GM23248 (cell line): ENCODE measurements at regions not wholly inside any gene's neighbourhood (a gene's known extent, or its start where the extent isn't known, plus 50 kb on each side); places are given as distances from the start of the nearest gene placed in this dataset.

Experiments used
- DNase-seq: peaks from one replicate; pipeline ENCODE4 v3.0.0-alpha.2; 2015
- H2AFZ ChIP-seq: fragments of 200-600 bp; sonication (generic); 2 replicates; pipeline ENCODE4 v1.6.1; 2016; ENCODE audit warnings: antibody characterized with exemption
- H3F3A ChIP-seq: fragments of 200-600 bp; sonication (generic); 2 replicates; pipeline ENCODE4 v1.6.1; 2016; ENCODE audit warnings: mild to moderate bottlenecking, antibody characterized with exemption, mixed run types; ENCODE audit not compliant: insufficient read depth
- H3K27ac ChIP-seq: fragments of 200-600 bp; sonication (generic); 2 replicates; pipeline ENCODE4 v1.5.1; 2016; ENCODE audit warnings: mild to moderate bottlenecking
- H3K27me3 ChIP-seq: fragments of 200-600 bp; sonication (generic); replicated peaks from 2 replicates; pipeline ENCODE4 v1.6.1; 2016; ENCODE audit warnings: mild to moderate bottlenecking; ENCODE audit not compliant: insufficient read depth
- H3K36me3 ChIP-seq: fragments of 200-600 bp; sonication (generic); 2 replicates; pipeline ENCODE4 v1.6.1; 2016; ENCODE audit warnings: low read depth, mild to moderate bottlenecking
- H3K4me1 ChIP-seq: fragments of 200-600 bp; sonication (generic); 2 replicates; pipeline ENCODE4 v1.6.1; 2016; ENCODE audit warnings: mild to moderate bottlenecking; ENCODE audit not compliant: insufficient read depth
- H3K4me2 ChIP-seq: fragments of 200-600 bp; sonication (generic); one replicate; pipeline ENCODE4 v1.6.1; 2016; ENCODE audit warnings: mild to moderate bottlenecking; ENCODE audit not compliant: unreplicated experiment
- H3K4me3 ChIP-seq: fragments of 200-600 bp; sonication (generic); 2 replicates; pipeline ENCODE4 v1.5.1; 2016; ENCODE audit warnings: mild to moderate bottlenecking
- H3K79me2 ChIP-seq: fragments of 200-600 bp; sonication (generic); 2 replicates; pipeline ENCODE4 v1.6.1; 2016; ENCODE audit warnings: mild to moderate bottlenecking; ENCODE audit not compliant: insufficient read depth
- H3K9ac ChIP-seq: fragments of 200-600 bp; sonication (generic); 2 replicates; pipeline ENCODE4 v1.6.1; 2016; ENCODE audit warnings: mild to moderate bottlenecking
- H3K9me2 ChIP-seq: fragments of 200-600 bp; sonication (generic); 2 replicates; pipeline ENCODE4 v1.6.1; 2016; ENCODE audit warnings: mixed run types, mild to moderate bottlenecking, moderate library complexity; ENCODE audit not compliant: insufficient read depth
- H3K9me3 ChIP-seq: fragments of 200-600 bp; sonication (generic); one replicate; pipeline ENCODE4 v1.6.1; 2017; ENCODE audit warnings: low read depth
- H4K20me1 ChIP-seq: fragments of 200-600 bp; sonication (generic); 2 replicates; pipeline ENCODE4 v1.6.0; 2016; ENCODE audit not compliant: insufficient read depth
- EZH2 ChIP-seq: fragments of 200-600 bp; sonication (generic); IDR thresholded peaks from 2 replicates; pipeline ENCODE4 v1.6.1; 2018; ENCODE audit warnings: antibody characterized with exemption, mild to moderate bottlenecking; ENCODE audit not compliant: insufficient read depth, poor library complexity, severe bottlenecking
- EZH2phosphoT487 ChIP-seq: fragments of 200-600 bp; sonication (generic); IDR thresholded peaks from 2 replicates; pipeline ENCODE4 v1.6.1; 2018; ENCODE audit warnings: antibody characterized with exemption, moderate library complexity, mild to moderate bottlenecking, low read depth; ENCODE audit not compliant: insufficient read depth
- WGBS, 2 experiments: methylation state at CpG; one replicate each; pipeline ENCODE4 v1.1.6; 2015 to 2017; ENCODE audit warnings: low lambda C conversion rate in 2 of 2, low coverage in 1 of 2; ENCODE audit errors: missing lambda C conversion rate in 2 of 2; 5-methylcytosine and 5-hydroxymethylcytosine counted together
- in situ Hi-C: fragments of 300-500 bp; cut with MboI; formaldehyde crosslinking; loops from 2 replicates; pipeline ENCODE4 v1.15.0; 2020

- Histone ChIP-seq H3K9me3 (no peaks in the 10 kb centered on the region), H3F3A (peaks cover 30% of the 10 kb centered on the region), H3K79me2 (no peaks in the 10 kb centered on the region), H3K4me2 (no peak overlapping the region), H3K27ac (no peak overlapping the region), H2AFZ (no peak overlapping the region), H3K36me3 (no peaks in the 10 kb centered on the region), H3K9ac (no peak overlapping the region), H3K27me3 (no peaks in the 10 kb centered on the region), H3K4me1 (peaks cover 28% of the 10 kb centered on the region), H3K4me3 (no peak overlapping the region), H4K20me1 (no peaks in the 10 kb centered on the region), H3K9me2 (no peaks in the 10 kb centered on the region)
- in situ Hi-C loops = no loop called here
- no peak for TF ChIP-seq EZH2phosphoT487
- TF ChIP-seq EZH2 = no peak
- no peak for DNase-seq
- WGBS, 2 experiments = 78% methylated on average over 12 of the region's 12 CpGs
These were observed 479.1 kb downstream of the FOXO1 start for GRCh38 chr13:40187324-40187795.

GRCh38 chr13:40187841-40188591 lies 478.4 kb downstream of the FOXO1 start:
- Histone ChIP-seq H3K4me3 (no peak overlapping the region), H3K9ac (0 out of 2 replicates have a peak overlapping the region, but pooled peaks have one; percentile 25), H3K79me2 (no peaks in the 10 kb centered on the region), H3K27ac (no peak overlapping the region), H3K9me3 (no peaks in the 10 kb centered on the region), H3F3A (peaks cover 30% of the 10 kb centered on the region), H4K20me1 (no peaks in the 10 kb centered on the region), H3K36me3 (no peaks in the 10 kb centered on the region), H3K27me3 (no peaks in the 10 kb centered on the region), H2AFZ (peak overlapping the region; percentile 63), H3K4me2 (peak overlapping the region; percentile 34), H3K4me1 (peaks cover 30% of the 10 kb centered on the region), H3K9me2 (no peaks in the 10 kb centered on the region)
- in situ Hi-C loops = no loop called here
- 27 to 30% methylated on average over 27 of the region's 27 CpGs for WGBS, 2 experiments
- TF ChIP-seq EZH2 = no peak
- TF ChIP-seq EZH2phosphoT487 = no peak
- DNase-seq = peak; percentile 51

- 71 to 81% methylated on average over 6 of the region's 6 CpGs for WGBS, 2 experiments
- Histone ChIP-seq H3K9ac (no peak overlapping the region), H3K36me3 (no peaks in the 10 kb centered on the region), H3K4me3 (no peak overlapping the region), H4K20me1 (no peaks in the 10 kb centered on the region), H2AFZ (no peak overlapping the region), H3K27ac (no peak overlapping the region), H3K9me2 (no peaks in the 10 kb centered on the region), H3F3A (peaks cover 44% of the 10 kb centered on the region), H3K4me1 (peaks cover 44% of the 10 kb centered on the region), H3K79me2 (no peaks in the 10 kb centered on the region), H3K9me3 (no peaks in the 10 kb centered on the region), H3K27me3 (no peaks in the 10 kb centered on the region), H3K4me2 (no peak overlapping the region)
- TF ChIP-seq EZH2 = no peak
- no peak for TF ChIP-seq EZH2phosphoT487
- in situ Hi-C loops = no loop called here
- DNase-seq = no peak
These were observed 477.0 kb downstream of the FOXO1 start for GRCh38 chr13:40189426-40189825.

- Histone ChIP-seq H3K79me2 (no peaks in the 10 kb centered on the region), H2AFZ (peak overlapping the region; percentile 27; the same call in 1 of the 2 replicates), H3K36me3 (no peaks in the 10 kb centered on the region), H3K9me2 (no peaks in the 10 kb centered on the region), H3K27ac (peak overlapping the region; percentile 34), H3K27me3 (no peaks in the 10 kb centered on the region), H3K4me1 (peaks cover 47% of the 10 kb centered on the region), H3K4me3 (no peak overlapping the region), H4K20me1 (no peaks in the 10 kb centered on the region), H3K9ac (peak overlapping the region; percentile 10), H3K9me3 (no peaks in the 10 kb centered on the region), H3F3A (peaks cover 48% of the 10 kb centered on the region), H3K4me2 (peak overlapping the region; percentile 19)
- in situ Hi-C loops = no loop called here
- peak; percentile 52 for DNase-seq
- TF ChIP-seq EZH2 (no peak), EZH2phosphoT487 (no peak)
- WGBS, 2 experiments = 14 to 21% methylated on average over 6 of the region's 6 CpGs
These were observed 476.4 kb downstream of the FOXO1 start for GRCh38 chr13:40189898-40190630.
